Liver (tissue), 3 donors: ENCODE measurements at regions not wholly inside any gene's neighbourhood (a gene's known extent, or its start where the extent isn't known, plus 50 kb on each side); places are given as distances from the start of the nearest gene placed in this dataset.

Experiments used
- ATF3 ChIP-seq: IDR thresholded peaks from 2 replicates; pipeline ENCODE4 v1.6.1; 2016; ENCODE audit warnings: antibody characterized with exemption
- CTCF ChIP-seq: fragments of 150-350 bp; IDR thresholded peaks from 2 replicates; pipeline ENCODE4 v1.5.1; 2017; ENCODE audit warnings: improper control_type of control experiment, low read depth, low read length; ENCODE audit not compliant: missing input control
- FOXA1 ChIP-seq: IDR thresholded peaks from 2 replicates; pipeline ENCODE4 v1.6.1; 2016; ENCODE audit warnings: antibody characterized with exemption
- GABPA ChIP-seq, 2 donors: IDR thresholded peaks in 1 of 2; conservative IDR thresholded peaks in 1 of 2; 2 replicates each; pipeline ENCODE4 v1.6.1; 2016; ENCODE audit warnings: antibody characterized with exemption in 2 of 2, mild to moderate bottlenecking in 1 of 2, moderate library complexity in 1 of 2
- JUND ChIP-seq, 2 donors: IDR thresholded peaks; 2 replicates each; pipeline ENCODE4 v1.6.1; 2016; ENCODE audit warnings: antibody characterized with exemption in 2 of 2
- MAX ChIP-seq: IDR thresholded peaks from 2 replicates; pipeline ENCODE4 v1.6.1; 2016; ENCODE audit warnings: antibody characterized with exemption
- RAD21 ChIP-seq, 2 donors: IDR thresholded peaks; 2 replicates each; pipeline ENCODE4 v1.6.1; 2016; ENCODE audit warnings: antibody characterized with exemption in 2 of 2, mild to moderate bottlenecking in 2 of 2
- REST ChIP-seq: IDR thresholded peaks from 2 replicates; pipeline ENCODE4 v1.6.1; 2016; ENCODE audit warnings: antibody characterized with exemption, mild to moderate bottlenecking
- RXRA ChIP-seq, 2 donors: IDR thresholded peaks; 2 replicates each; pipeline ENCODE4 v1.6.1; 2017 to 2018; ENCODE audit warnings: antibody characterized with exemption in 2 of 2, mild to moderate bottlenecking in 1 of 2
- SP1 ChIP-seq: IDR thresholded peaks from 2 replicates; pipeline ENCODE4 v1.6.1; 2018; ENCODE audit warnings: antibody characterized with exemption, mild to moderate bottlenecking
- TAF1 ChIP-seq: conservative IDR thresholded peaks from 2 replicates; pipeline ENCODE4 v1.6.1; 2016; ENCODE audit warnings: antibody characterized with exemption, mild to moderate bottlenecking
- YY1 ChIP-seq: IDR thresholded peaks from 2 replicates; pipeline ENCODE4 v1.6.1; 2016; ENCODE audit warnings: antibody characterized with exemption, mild to moderate bottlenecking
- ZBTB33 ChIP-seq: IDR thresholded peaks from 2 replicates; pipeline ENCODE4 v1.6.1; 2016; ENCODE audit warnings: antibody characterized with exemption
- donor health status: healthy.
- donor health status: healthy.

- no peak for TF ChIP-seq SP1
- no peak for TF ChIP-seq CTCF
- TF ChIP-seq ZBTB33, result no peak
- TF ChIP-seq RXRA (IDR thresholded peaks at IDR 0.05), result no peak
- no peak for TF ChIP-seq FOXA1
- TF ChIP-seq REST, result no peak
- TF ChIP-seq TAF1, result no peak
- TF ChIP-seq JUND (IDR thresholded peaks at IDR 0.05), result no peak
- TF ChIP-seq ATF3, result no peak
- no peak for TF ChIP-seq YY1
- no peak for TF ChIP-seq RAD21 (IDR thresholded peaks at IDR 0.05)
- no peak for TF ChIP-seq MAX
- TF ChIP-seq GABPA (IDR thresholded peaks at IDR 0.05 in 1 of 2, conservative IDR thresholded peaks at IDR 0.05 in 1 of 2), result no peak
Observed at GRCh38 chr13:108478179-108478578, 151.2 kb upstream of the MYO16 start.
